ENCODE measurements at regions not wholly inside any gene's neighbourhood (a gene's known extent, or its start where the extent isn't known, plus 50 kb on each side); places are given as distances from the start of the nearest gene placed in this dataset.

- Histone ChIP-seq H3K36me3 (ENCODE audit: control insufficient read depth, insufficient read depth, low read length) (no peaks in the 10 kb centered on the region), H3K4me1 (ENCODE audit: control insufficient read depth, insufficient read depth, low read length, poor library complexity, severe bottlenecking) (no peaks in the 10 kb centered on the region), H3K27ac (ENCODE audit: low read depth, low read length, severe bottlenecking) (no peak overlapping the region), H3K9me3 (ENCODE audit: control insufficient read depth, low read length) (no peaks in the 10 kb centered on the region), H3K4me3 (ENCODE audit: extremely low read depth, insufficient read depth, low read length, poor library complexity, severe bottlenecking) (no peak overlapping the region)
- WGBS, 2 experiments (ENCODE audit: insufficient coverage in 2 of 2), result 80% methylated on average over 1 of the region's 2 CpGs; no CpG with 5 or more reads in 1 of the 2 experiments
Measured at GRCh38 chr5:58121391-58121790, 338.5 kb downstream of the PLK2 start.

DNA sequence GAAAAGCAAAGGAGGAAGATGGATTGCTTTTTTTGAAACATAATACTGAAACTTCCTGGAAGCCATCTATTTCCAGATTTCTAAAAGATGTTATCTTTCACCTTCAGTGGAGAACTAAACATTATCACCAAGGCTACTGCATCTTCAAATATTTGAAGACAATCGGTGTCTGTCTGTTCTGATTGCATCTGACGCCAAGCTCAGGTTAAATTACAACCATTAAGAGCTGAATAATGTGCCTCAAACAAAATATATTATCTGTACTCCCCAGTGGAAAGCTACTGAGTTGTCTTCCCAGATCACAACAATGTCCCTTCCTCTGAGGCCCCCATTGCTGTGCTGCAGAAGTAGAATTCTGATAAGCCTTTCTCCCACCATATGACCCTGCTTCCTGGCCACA lies 342.3 kb downstream of the PLK2 start:
- Histone ChIP-seq H3K36me3 (ENCODE audit: control insufficient read depth, insufficient read depth, low read length) (no peaks in the 10 kb centered on the region), H3K4me3 (ENCODE audit: extremely low read depth, insufficient read depth, low read length, poor library complexity, severe bottlenecking) (no peak overlapping the region), H3K9me3 (ENCODE audit: control insufficient read depth, low read length) (no peaks in the 10 kb centered on the region), H3K27ac (ENCODE audit: low read depth, low read length, severe bottlenecking) (no peak overlapping the region), H3K4me1 (ENCODE audit: control insufficient read depth, insufficient read depth, low read length, poor library complexity, severe bottlenecking) (no peaks in the 10 kb centered on the region)
- WGBS, 2 experiments (ENCODE audit: insufficient coverage in 2 of 2), result 96 to 100% methylated on average over 2 of the region's 2 CpGs

- Histone ChIP-seq H3K9me3 (ENCODE audit: control insufficient read depth, low read length) (no peaks in the 10 kb centered on the region), H3K4me3 (ENCODE audit: extremely low read depth, insufficient read depth, low read length, poor library complexity, severe bottlenecking) (no peak overlapping the region), H3K4me1 (ENCODE audit: control insufficient read depth, insufficient read depth, low read length, poor library complexity, severe bottlenecking) (no peaks in the 10 kb centered on the region), H3K27ac (ENCODE audit: low read depth, low read length, severe bottlenecking) (no peak overlapping the region), H3K36me3 (ENCODE audit: control insufficient read depth, insufficient read depth, low read length) (no peaks in the 10 kb centered on the region)
- WGBS, 2 experiments (ENCODE audit: insufficient coverage in 2 of 2), result 100% methylated on average over 1 of the region's 3 CpGs; no CpG with 5 or more reads in 1 of the 2 experiments
Measured at GRCh38 chr5:58116346-58116745, 343.5 kb downstream of the PLK2 start.

DNA sequence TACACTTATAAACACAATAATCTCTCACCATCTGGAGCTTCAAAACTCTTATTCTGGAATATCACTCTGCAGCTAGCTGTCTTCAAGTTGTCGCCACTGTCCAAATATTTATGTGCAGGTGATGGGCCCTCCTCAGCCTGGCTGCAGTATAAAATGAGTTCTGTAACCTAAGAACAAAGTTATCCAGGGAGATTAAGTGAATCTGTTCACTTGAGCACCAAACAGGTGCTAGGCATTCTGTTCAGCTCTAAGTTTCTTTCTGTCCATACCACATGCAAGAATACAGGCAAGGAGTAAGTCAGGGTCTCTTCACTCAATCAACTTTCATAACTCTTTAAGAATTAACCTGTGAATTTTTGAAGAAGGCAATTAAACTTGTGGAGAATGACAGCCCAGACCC lies 344.1 kb downstream of the PLK2 start:
- Histone ChIP-seq H3K27ac (ENCODE audit: low read depth, low read length, severe bottlenecking) (no peak overlapping the region), H3K9me3 (ENCODE audit: control insufficient read depth, low read length) (no peaks in the 10 kb centered on the region), H3K4me1 (ENCODE audit: control insufficient read depth, insufficient read depth, low read length, poor library complexity, severe bottlenecking) (no peaks in the 10 kb centered on the region), H3K36me3 (ENCODE audit: control insufficient read depth, insufficient read depth, low read length) (no peaks in the 10 kb centered on the region), H3K4me3 (ENCODE audit: extremely low read depth, insufficient read depth, low read length, poor library complexity, severe bottlenecking) (no peak overlapping the region)
- WGBS, 2 experiments (ENCODE audit: insufficient coverage in 2 of 2), result 100% methylated on average over 1 of the region's 1 CpG

DNA sequence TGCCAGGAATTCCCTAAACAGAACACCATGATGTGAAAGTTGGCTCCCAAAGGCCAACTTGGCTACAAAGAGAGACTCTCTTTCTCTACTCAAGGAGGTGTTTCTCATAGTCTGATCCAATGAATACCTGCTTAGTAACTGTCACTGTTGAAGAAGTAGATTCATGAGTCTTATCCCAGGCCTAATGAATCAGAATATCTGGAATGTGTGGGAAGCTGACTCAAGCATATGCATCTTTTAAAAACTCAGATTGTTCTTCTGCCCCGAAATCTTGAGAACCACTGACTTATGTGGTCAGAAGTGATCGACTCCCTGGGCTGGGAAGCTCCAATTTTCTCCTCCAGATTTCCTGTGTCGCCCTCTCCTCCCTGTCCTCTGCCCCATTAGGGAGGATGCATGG lies 345.6 kb downstream of the PLK2 start:
- Histone ChIP-seq H3K9me3 (ENCODE audit: control insufficient read depth, low read length) (no peaks in the 10 kb centered on the region), H3K27ac (ENCODE audit: low read depth, low read length, severe bottlenecking) (no peak overlapping the region), H3K4me1 (ENCODE audit: control insufficient read depth, insufficient read depth, low read length, poor library complexity, severe bottlenecking) (no peaks in the 10 kb centered on the region), H3K4me3 (ENCODE audit: extremely low read depth, insufficient read depth, low read length, poor library complexity, severe bottlenecking) (no peak overlapping the region), H3K36me3 (ENCODE audit: control insufficient read depth, insufficient read depth, low read length) (no peaks in the 10 kb centered on the region)
- 86 to 93% methylated on average over 2 of the region's 3 CpGs for WGBS, 2 experiments (ENCODE audit: insufficient coverage in 2 of 2)

DNA sequence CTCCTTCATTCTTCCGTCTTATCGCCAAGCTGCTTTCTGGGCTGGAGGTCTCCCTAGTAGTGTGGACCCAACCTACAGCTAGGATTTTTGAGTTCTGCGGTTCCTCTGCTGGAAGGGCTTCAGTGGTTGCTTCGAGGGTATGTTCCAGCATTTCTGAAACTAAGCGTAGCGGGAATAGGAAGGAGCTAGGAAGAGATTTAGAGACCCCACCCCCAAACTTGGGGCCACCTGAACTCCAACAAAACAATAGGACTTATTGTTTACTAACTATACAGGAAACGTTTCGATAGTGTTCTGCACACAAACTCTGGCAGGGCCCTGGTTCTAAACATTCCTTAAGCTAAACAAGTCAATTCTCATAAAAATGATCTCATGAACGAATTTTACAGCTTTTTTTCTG lies 346.7 kb downstream of the PLK2 start:
- whole genome bisulfite sequencing, 2 experiments (ENCODE audit: insufficient coverage in 2 of 2), result 94 to 95% methylated on average over 4 to 6 of the region's 9 CpGs
- Histone ChIP-seq H3K4me1 (ENCODE audit: control insufficient read depth, insufficient read depth, low read length, poor library complexity, severe bottlenecking) (no peaks in the 10 kb centered on the region), H3K4me3 (ENCODE audit: extremely low read depth, insufficient read depth, low read length, poor library complexity, severe bottlenecking) (no peak overlapping the region), H3K27ac (ENCODE audit: low read depth, low read length, severe bottlenecking) (no peak overlapping the region), H3K9me3 (ENCODE audit: control insufficient read depth, low read length) (no peaks in the 10 kb centered on the region), H3K36me3 (ENCODE audit: control insufficient read depth, insufficient read depth, low read length) (no peaks in the 10 kb centered on the region)

DNA sequence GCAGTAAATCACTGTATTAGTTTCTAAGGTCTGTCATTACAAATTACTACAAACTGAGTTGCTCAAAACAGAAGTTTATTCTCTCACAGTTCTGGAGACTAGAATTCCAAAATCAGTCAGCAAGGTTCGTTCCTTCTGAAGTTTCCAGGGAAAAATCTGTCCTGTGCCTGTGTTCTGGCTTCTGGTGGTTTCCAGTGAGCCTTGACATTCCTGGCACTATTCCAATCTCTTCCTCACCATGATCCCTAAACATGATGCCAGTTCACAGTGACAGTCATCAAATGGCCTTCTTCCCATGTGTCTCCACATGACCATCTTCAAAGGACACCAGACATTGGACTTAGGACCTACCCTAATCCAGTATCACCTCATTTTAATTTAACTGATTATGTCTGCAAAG lies 351.4 kb downstream of the PLK2 start:
- H3K27ac ChIP-seq (ENCODE audit: low read depth, low read length, severe bottlenecking), result no peak overlapping the region
- 86 to 100% methylated on average over 1 of the region's 1 CpG for WGBS, 2 experiments (ENCODE audit: insufficient coverage in 2 of 2)
- H3K4me1 ChIP-seq (ENCODE audit: control insufficient read depth, insufficient read depth, low read length, poor library complexity, severe bottlenecking), result no peaks in the 10 kb centered on the region

DNA sequence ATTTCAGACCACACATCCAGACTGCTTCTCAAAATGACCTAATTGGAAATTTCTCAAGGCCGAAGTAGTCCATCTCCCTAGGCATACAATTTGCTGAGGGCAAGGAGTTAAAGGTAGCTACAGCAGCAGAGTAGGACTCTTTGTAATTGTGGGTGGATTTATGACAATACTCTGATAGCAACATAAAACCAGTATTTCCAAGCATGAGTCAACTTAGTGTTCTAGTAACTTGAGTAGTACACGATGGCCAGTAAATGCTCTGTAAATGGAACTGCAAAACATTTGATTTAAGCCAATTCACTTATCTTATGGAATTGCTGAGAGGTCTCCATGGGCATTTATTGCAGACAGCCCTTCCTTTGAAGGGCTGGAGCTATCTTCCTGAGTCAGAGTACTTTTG lies 352.2 kb downstream of the PLK2 start:
- no peaks in the 10 kb centered on the region for H3K36me3 ChIP-seq (ENCODE audit: control insufficient read depth, insufficient read depth, low read length)
- no peak overlapping the region for H3K27ac ChIP-seq (ENCODE audit: low read depth, low read length, severe bottlenecking)
- WGBS, 2 experiments (ENCODE audit: insufficient coverage in 2 of 2), result 100% methylated on average over 1 of the region's 2 CpGs; no CpG with 5 or more reads in 1 of the 2 experiments
- H3K4me1 ChIP-seq (ENCODE audit: control insufficient read depth, insufficient read depth, low read length, poor library complexity, severe bottlenecking), result no peaks in the 10 kb centered on the region
- H3K9me3 ChIP-seq (ENCODE audit: control insufficient read depth, low read length), result no peaks in the 10 kb centered on the region
- H3K4me3 ChIP-seq (ENCODE audit: extremely low read depth, insufficient read depth, low read length, poor library complexity, severe bottlenecking), result no peak overlapping the region

More for the DNA sequence above, 351.4 kb downstream of the PLK2 start:
- Histone ChIP-seq H3K4me3 (ENCODE audit: extremely low read depth, insufficient read depth, low read length, poor library complexity, severe bottlenecking) (no peak overlapping the region), H3K9me3 (ENCODE audit: control insufficient read depth, low read length) (no peaks in the 10 kb centered on the region), H3K36me3 (ENCODE audit: control insufficient read depth, insufficient read depth, low read length) (no peaks in the 10 kb centered on the region)

- Histone ChIP-seq H3K4me1 (ENCODE audit: control insufficient read depth, insufficient read depth, low read length, poor library complexity, severe bottlenecking) (no peaks in the 10 kb centered on the region), H3K9me3 (ENCODE audit: control insufficient read depth, low read length) (no peaks in the 10 kb centered on the region), H3K4me3 (ENCODE audit: extremely low read depth, insufficient read depth, low read length, poor library complexity, severe bottlenecking) (no peak overlapping the region), H3K36me3 (ENCODE audit: control insufficient read depth, insufficient read depth, low read length) (no peaks in the 10 kb centered on the region), H3K27ac (ENCODE audit: low read depth, low read length, severe bottlenecking) (no peak overlapping the region)
- WGBS, 2 experiments (ENCODE audit: insufficient coverage in 2 of 2), result 92 to 96% methylated on average over 3 of the region's 3 CpGs
Measured at GRCh38 chr5:58106754-58107410, 353.0 kb downstream of the PLK2 start.

DNA sequence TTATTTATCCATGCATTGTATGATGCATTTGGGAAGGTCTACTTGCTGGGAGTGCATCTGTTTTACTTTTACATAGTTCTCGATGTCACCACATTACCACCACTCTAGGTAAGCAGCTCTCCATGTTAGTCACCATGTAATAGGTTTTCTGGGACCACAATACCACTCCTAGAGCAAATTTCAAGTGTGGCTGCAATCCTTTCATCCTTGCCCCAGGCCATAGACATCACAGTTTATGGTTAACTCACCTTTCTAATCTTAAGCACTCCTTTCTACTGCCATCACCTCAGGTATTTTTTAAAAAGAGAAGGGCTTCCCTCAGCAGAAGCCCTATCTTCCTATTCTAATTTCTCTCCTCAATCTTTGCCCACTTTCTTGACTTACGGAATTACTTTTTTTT lies 354.1 kb downstream of the PLK2 start:
- Histone ChIP-seq H3K9me3 (ENCODE audit: control insufficient read depth, low read length) (no peaks in the 10 kb centered on the region), H3K4me3 (ENCODE audit: extremely low read depth, insufficient read depth, low read length, poor library complexity, severe bottlenecking) (no peak overlapping the region), H3K4me1 (ENCODE audit: control insufficient read depth, insufficient read depth, low read length, poor library complexity, severe bottlenecking) (no peaks in the 10 kb centered on the region), H3K27ac (ENCODE audit: low read depth, low read length, severe bottlenecking) (no peak overlapping the region), H3K36me3 (ENCODE audit: control insufficient read depth, insufficient read depth, low read length) (no peaks in the 10 kb centered on the region)
- 100% methylated on average over 2 of the region's 2 CpGs; no CpG with 5 or more reads in 1 of the 2 experiments for WGBS, 2 experiments (ENCODE audit: insufficient coverage in 2 of 2)

GRCh38 chr5:58099257-58099656 lies 360.6 kb downstream of the PLK2 start:
- no peaks in the 10 kb centered on the region for H3K9me3 ChIP-seq (ENCODE audit: control insufficient read depth, low read length)
- WGBS, 2 experiments (ENCODE audit: insufficient coverage in 2 of 2), result 90% methylated on average over 2 of the region's 2 CpGs; no CpG with 5 or more reads in 1 of the 2 experiments
- no peak overlapping the region for H3K27ac ChIP-seq (ENCODE audit: low read depth, low read length, severe bottlenecking)
- H3K4me3 ChIP-seq (ENCODE audit: extremely low read depth, insufficient read depth, low read length, poor library complexity, severe bottlenecking), result no peak overlapping the region
- H3K4me1 ChIP-seq (ENCODE audit: control insufficient read depth, insufficient read depth, low read length, poor library complexity, severe bottlenecking), result no peaks in the 10 kb centered on the region
- H3K36me3 ChIP-seq (ENCODE audit: control insufficient read depth, insufficient read depth, low read length), result no peaks in the 10 kb centered on the region

All from mesodermal cell (in vitro differentiated cells).